CD4-positive, CD25-positive, alpha-beta regulatory T cell (primary cell): ENCODE measurements at regions not wholly inside any gene's neighbourhood (a gene's known extent, or its start where the extent isn't known, plus 50 kb on each side); places are given as distances from the start of the nearest gene placed in this dataset.
A peak's percentile ranks its signal among the peaks of the same experiment; 100 is the strongest.
"Not testable (repeated sequence)": the region's sequence is repeated elsewhere in the genome, so short reads cannot be mapped to it uniquely, and the experiment has no call there.

Source experiments
- ATAC-seq, 2 donors: fragments of 150-1000 bp; cut with Tn5 transposase; one replicate each; pipeline ENCODE4 v1.10.0; 2021; ENCODE audit warnings: low read depth in 2 of 2, moderate number of reproducible peaks in 2 of 2, moderate library complexity in 1 of 2
- DNase-seq, 3 donors: peaks; one replicate each; pipeline versions ENCODE4 v3.0.0 to v3.0.0-alpha.2; 2012 to 2022; ENCODE audit warnings: mixed read lengths in 1 of 3
- H3K27ac ChIP-seq: one replicate; pipeline ENCODE4 v1.7.0; 2013; ENCODE audit warnings: mild to moderate bottlenecking, low read length; ENCODE audit not compliant: insufficient read depth, poor library complexity, severe bottlenecking
- H3K27me3 ChIP-seq: one replicate; pipeline ENCODE4 v1.7.0; 2013; ENCODE audit warnings: low read length; ENCODE audit not compliant: control insufficient read depth, insufficient read depth
- H3K36me3 ChIP-seq: one replicate; pipeline ENCODE4 v1.7.0; 2013; ENCODE audit warnings: mild to moderate bottlenecking, low read length, moderate library complexity; ENCODE audit not compliant: control insufficient read depth, insufficient read depth
- H3K4me1 ChIP-seq: 2 replicates; pipeline ENCODE4 v1.7.0; 2013; ENCODE audit warnings: mild to moderate bottlenecking, low read length; ENCODE audit not compliant: insufficient read depth, control insufficient read depth, poor library complexity, severe bottlenecking
- H3K4me3 ChIP-seq: one replicate; pipeline ENCODE4 v1.7.0; 2013; ENCODE audit warnings: low read depth, mild to moderate bottlenecking, low read length, moderate library complexity
- H3K9me3 ChIP-seq, 2 experiments: 1 replicate in 1 of 2; 2 replicates in 1 of 2; pipeline ENCODE4 v1.7.0; 2013; ENCODE audit warnings: low read length in 2 of 2, mild to moderate bottlenecking in 1 of 2, moderate library complexity in 1 of 2; ENCODE audit not compliant: control insufficient read depth in 2 of 2
- H3K27ac Mint-ChIP-seq, 3 donors: one replicate each; pipeline ENCODE4 v1.8.0; 2020 to 2022; ENCODE audit warnings: mild to moderate bottlenecking in 3 of 3, mixed read lengths in 3 of 3, moderate library complexity in 2 of 3
- H3K27me3 Mint-ChIP-seq: one replicate; pipeline ENCODE4 v1.8.0; 2022; ENCODE audit warnings: mild to moderate bottlenecking, mixed read lengths
- H3K36me3 Mint-ChIP-seq: one replicate; pipeline ENCODE4 v1.8.0; 2020; ENCODE audit warnings: mixed read lengths
- H3K4me1 Mint-ChIP-seq, 4 donors: one replicate each; pipeline ENCODE4 v1.8.0; 2020 to 2022; ENCODE audit warnings: mixed read lengths in 4 of 4, mild to moderate bottlenecking in 1 of 4
- H3K4me3 Mint-ChIP-seq, 4 donors: one replicate each; pipeline ENCODE4 v1.8.0; 2020 to 2022; ENCODE audit warnings: mild to moderate bottlenecking in 4 of 4, mixed read lengths in 4 of 4, moderate library complexity in 3 of 4
- H3K9me3 Mint-ChIP-seq, 7 donors: one replicate each; pipeline ENCODE4 v1.8.0; 2020 to 2022; ENCODE audit warnings: mixed read lengths in 7 of 7, mild to moderate bottlenecking in 3 of 7, moderate library complexity in 2 of 7

- Mint-ChIP-seq H3K27ac (no peak overlapping the region), H3K36me3 (no peaks in the 10 kb centered on the region), H3K4me3 (no peak overlapping the region), H3K9me3 (no peaks in the 10 kb centered on the region), H3K4me1 (no peaks in the 10 kb centered on the region), H3K27me3 (no peaks in the 10 kb centered on the region)
- no peak for ATAC-seq
- Histone ChIP-seq H3K4me3 (no peak overlapping the region), H3K27ac (no peak overlapping the region), H3K27me3 (no peaks in the 10 kb centered on the region), H3K36me3 (no peaks in the 10 kb centered on the region), H3K9me3 (no peaks in the 10 kb centered on the region), H3K4me1 (no peaks in the 10 kb centered on the region)
- no peak for DNase-seq
Observed at GRCh38 chr3:29011966-29012365, 268.9 kb upstream of the RBMS3 start.

- DNase-seq (no peak), ATAC-seq (no peak)
- Histone ChIP-seq H3K36me3 (no peaks in the 10 kb centered on the region), H3K4me1 (no peaks in the 10 kb centered on the region), H3K27ac (no peak overlapping the region), H3K9me3 (peaks cover 0 to 3% of the 10 kb centered on the region in 2 experiments), H3K27me3 (no peaks in the 10 kb centered on the region), H3K4me3 (no peak overlapping the region)
- H3K27ac Mint-ChIP-seq: no peak overlapping the region
- H3K4me1 Mint-ChIP-seq: peaks cover 0 to 5% (median 4%) of the 10 kb centered on the region in 4 donors
- H3K36me3 Mint-ChIP-seq: no peaks in the 10 kb centered on the region
- peaks cover 2 to 8% (median 4%) of the 10 kb centered on the region in 7 donors for H3K9me3 Mint-ChIP-seq
- H3K27me3 Mint-ChIP-seq: no peaks in the 10 kb centered on the region
- no peak overlapping the region for H3K4me3 Mint-ChIP-seq
Observed at GRCh38 chr3:29022976-29023375, 257.9 kb upstream of the RBMS3 start.

- Mint-ChIP-seq H3K4me1 (peaks cover 0 to 5% (median 4%) of the 10 kb centered on the region in 4 donors), H3K27me3 (no peaks in the 10 kb centered on the region), H3K9me3 (peaks cover 2 to 8% (median 4%) of the 10 kb centered on the region in 7 donors), H3K4me3 (no peak overlapping the region), H3K36me3 (no peaks in the 10 kb centered on the region), H3K27ac (no peak overlapping the region)
- H3K27ac ChIP-seq: no peak overlapping the region
- H3K9me3 ChIP-seq: peaks cover 0 to 3% of the 10 kb centered on the region in 2 experiments
- no peak overlapping the region for H3K4me3 ChIP-seq
- no peaks in the 10 kb centered on the region for H3K36me3 ChIP-seq
- H3K4me1 ChIP-seq: no peaks in the 10 kb centered on the region
- no peak for ATAC-seq
- peak in 1 of 3 donors; percentile 14 for DNase-seq
- no peaks in the 10 kb centered on the region for H3K27me3 ChIP-seq
Observed at GRCh38 chr3:29026286-29026685, 254.6 kb upstream of the RBMS3 start.

- H3K27ac ChIP-seq: no peak overlapping the region
- H3K27ac Mint-ChIP-seq: no peak overlapping the region
- no peaks in the 10 kb centered on the region for H3K36me3 Mint-ChIP-seq
- H3K9me3 Mint-ChIP-seq: peaks cover 2 to 10% (median 4%) of the 10 kb centered on the region in 7 donors
- H3K27me3 Mint-ChIP-seq: no peaks in the 10 kb centered on the region
- H3K4me1 ChIP-seq: no peaks in the 10 kb centered on the region
- H3K27me3 ChIP-seq: no peaks in the 10 kb centered on the region
- peaks cover 0 to 5% (median 4%) of the 10 kb centered on the region in 4 donors for H3K4me1 Mint-ChIP-seq
- ATAC-seq: no peak
- H3K4me3 ChIP-seq: no peak overlapping the region
- peaks cover 0 to 3% of the 10 kb centered on the region in 2 experiments for H3K9me3 ChIP-seq
- H3K4me3 Mint-ChIP-seq: no peak overlapping the region
- H3K36me3 ChIP-seq: no peaks in the 10 kb centered on the region
- no peak for DNase-seq
Observed at GRCh38 chr3:29026959-29027358, 253.9 kb upstream of the RBMS3 start.

- H3K36me3 ChIP-seq, H3K4me3 ChIP-seq, H3K27ac ChIP-seq, H3K4me1 Mint-ChIP-seq, H3K4me3 Mint-ChIP-seq, H3K27me3 Mint-ChIP-seq, H3K36me3 Mint-ChIP-seq, H3K9me3 ChIP-seq, H3K27me3 ChIP-seq, DNase-seq, H3K4me1 ChIP-seq, ATAC-seq, H3K27ac Mint-ChIP-seq, H3K9me3 Mint-ChIP-seq: not testable (repeated sequence)
Observed at GRCh38 chr3:29031175-29031574, 249.7 kb upstream of the RBMS3 start.

GRCh38 chr3:29033511-29033910, 247.4 kb upstream of the RBMS3 start:
- DNase-seq: no peak
- H3K36me3 ChIP-seq: no peaks in the 10 kb centered on the region
- ATAC-seq: no peak
- no peaks in the 10 kb centered on the region for H3K4me1 Mint-ChIP-seq
- H3K27ac Mint-ChIP-seq: no peak overlapping the region
- H3K4me1 ChIP-seq: no peaks in the 10 kb centered on the region
- H3K27me3 ChIP-seq: no peaks in the 10 kb centered on the region
- no peak overlapping the region for H3K27ac ChIP-seq
- no peaks in the 10 kb centered on the region for H3K9me3 ChIP-seq
- no peaks in the 10 kb centered on the region for H3K36me3 Mint-ChIP-seq
- H3K4me3 Mint-ChIP-seq: no peak overlapping the region
- H3K27me3 Mint-ChIP-seq: no peaks in the 10 kb centered on the region
- no peak overlapping the region for H3K4me3 ChIP-seq
- peaks cover 0 to 8% (median 0%) of the 10 kb centered on the region in 7 donors for H3K9me3 Mint-ChIP-seq

GRCh38 chr3:29050155-29050554, 230.7 kb upstream of the RBMS3 start:
- Mint-ChIP-seq H3K9me3 (peaks cover 3 to 28% (median 7%) of the 10 kb centered on the region in 7 donors), H3K4me3 (no peak overlapping the region), H3K36me3 (no peaks in the 10 kb centered on the region), H3K27me3 (no peaks in the 10 kb centered on the region), H3K27ac (no peak overlapping the region), H3K4me1 (peaks cover 0 to 3% (median 0%) of the 10 kb centered on the region in 4 donors)
- H3K4me1 ChIP-seq: no peaks in the 10 kb centered on the region
- H3K9me3 ChIP-seq: no peaks in the 10 kb centered on the region
- no peaks in the 10 kb centered on the region for H3K27me3 ChIP-seq
- no peak for DNase-seq
- H3K4me3 ChIP-seq: no peak overlapping the region
- no peaks in the 10 kb centered on the region for H3K36me3 ChIP-seq
- no peak overlapping the region for H3K27ac ChIP-seq
- no peak for ATAC-seq

GRCh38 chr3:29057326-29057725, 223.5 kb upstream of the RBMS3 start:
- no peak overlapping the region for H3K4me3 Mint-ChIP-seq

More at GRCh38 chr3:29057326-29057725, 223.5 kb upstream of the RBMS3 start:
- Mint-ChIP-seq H3K9me3 (peaks cover 0 to 46% (median 11%) of the 10 kb centered on the region in 7 donors), H3K27me3 (no peaks in the 10 kb centered on the region), H3K36me3 (no peaks in the 10 kb centered on the region), H3K4me1 (no peaks in the 10 kb centered on the region), H3K27ac (no peak overlapping the region)
- DNase-seq (no peak), ATAC-seq (no peak)
- Histone ChIP-seq H3K27me3 (no peaks in the 10 kb centered on the region), H3K4me3 (no peak overlapping the region), H3K4me1 (no peaks in the 10 kb centered on the region), H3K9me3 (peaks cover 0 to 7% of the 10 kb centered on the region in 2 experiments), H3K27ac (no peak overlapping the region), H3K36me3 (no peaks in the 10 kb centered on the region)
